DND-41 (cell line): ENCODE measurements at regions not wholly inside any gene's neighbourhood (a gene's known extent, or its start where the extent isn't known, plus 50 kb on each side); places are given as distances from the start of the nearest gene placed in this dataset.

Experiments used
- CTCF ChIP-seq: IDR thresholded peaks from 2 replicates; pipeline ENCODE4 v1.5.1; 2012; ENCODE audit warnings: borderline replicate concordance, low read length, moderate library complexity, mild to moderate bottlenecking; ENCODE audit not compliant: poor library complexity, severe bottlenecking; ENCODE audit errors: extremely low read depth
- EZH2 ChIP-seq: IDR thresholded peaks from 3 replicates; pipeline ENCODE4 v1.6.1; 2012; ENCODE audit warnings: borderline replicate concordance, low read depth, mild to moderate bottlenecking, moderate library complexity, low read length, inconsistent platforms; ENCODE audit not compliant: severe bottlenecking

- TF ChIP-seq CTCF (no peak), EZH2 (no peak)
Measured at GRCh38 chr11:127057126-127057525, 56.6 kb upstream of the KIRREL3 start.
